Panc1 (cell line): ENCODE measurements at regions not wholly inside any gene's neighbourhood (a gene's known extent, or its start where the extent isn't known, plus 50 kb on each side); places are given as distances from the start of the nearest gene placed in this dataset.

Experiments used
- ATAC-seq: fragments of 200-7000 bp; cut with Tn5 transposase; 2 replicates; pipeline ENCODE4 v1.9.1; 2020; ENCODE audit warnings: mild to moderate bottlenecking, moderate library complexity
- BruUV-seq: library from RNA; stranded (reverse); fragments of 400-500 nt; replicated peaks from 2 replicates; lab custom pipeline; 2021; lab: Mats Ljungman, UMichigan
- CTCF ChIA-PET: fragments of 300-600 bp; sonication (Branson Sonifier 250); formaldehyde crosslinking; loops from one replicate; lab custom pipeline; 2022; ENCODE audit warnings: antibody characterized with exemption; lab: Charles Lee
- POLR2A ChIA-PET: fragments of 300-600 bp; sonication (Branson Sonifier 250); formaldehyde crosslinking; loops from one replicate; lab custom pipeline; 2022; ENCODE audit warnings: antibody characterized with exemption; lab: Charles Lee
- DNase-seq: peaks from one replicate; pipeline ENCODE4 v3.0.0-alpha.2; 2010; ENCODE audit warnings: low read depth, low spot score
- H3K27ac ChIP-seq: 2 replicates; pipeline ENCODE4 v1.5.1; 2011; ENCODE audit warnings: mild to moderate bottlenecking, low read length, inconsistent platforms
- H3K27me3 ChIP-seq: fragments of 200-500 bp; sonication (Bioruptor generic); 2 replicates; pipeline ENCODE4 v1.6.0; 2014; ENCODE audit warnings: low read length, inconsistent platforms; ENCODE audit not compliant: control insufficient read depth, insufficient read depth
- H3K36me3 ChIP-seq: fragments of 200-500 bp; sonication (Bioruptor generic); 2 replicates; pipeline ENCODE4 v1.5.1; 2014; ENCODE audit warnings: inconsistent platforms, mild to moderate bottlenecking, low read length, moderate library complexity; ENCODE audit not compliant: control insufficient read depth, insufficient read depth
- H3K4me1 ChIP-seq: 2 replicates; pipeline ENCODE4 v1.5.1; 2011; ENCODE audit warnings: inconsistent platforms, mild to moderate bottlenecking, low read length, moderate library complexity; ENCODE audit not compliant: control insufficient read depth, insufficient read depth
- H3K4me3 ChIP-seq, 2 experiments: 2 replicates each; pipeline ENCODE4 v1.5.1; 2011 to 2012; ENCODE audit warnings: low read depth in 2 of 2, low read length in 2 of 2, mild to moderate bottlenecking in 2 of 2, inconsistent platforms in 1 of 2, moderate library complexity in 1 of 2
- H3K9me3 ChIP-seq: fragments of 200-500 bp; sonication (Bioruptor generic); 2 replicates; pipeline ENCODE4 v1.5.1; 2014; ENCODE audit warnings: low read depth, mild to moderate bottlenecking, inconsistent platforms, low read length, moderate library complexity; ENCODE audit not compliant: control insufficient read depth, insufficient read depth
- POLR2AphosphoS5 ChIP-seq: IDR thresholded peaks from 2 replicates; pipeline ENCODE4 v1.6.1; 2012; ENCODE audit warnings: mild to moderate bottlenecking, low read depth, low read length, moderate library complexity
- REST ChIP-seq, 2 experiments: IDR thresholded peaks; 2 replicates each; pipeline ENCODE4 v1.6.1; 2011 to 2012; ENCODE audit warnings: low read depth in 2 of 2, control low read depth in 1 of 2, low read length in 1 of 2, mild to moderate bottlenecking in 1 of 2, moderate library complexity in 1 of 2; ENCODE audit not compliant: insufficient read depth in 1 of 2
- SIN3A ChIP-seq: IDR thresholded peaks from 2 replicates; pipeline ENCODE4 v1.6.1; 2012; ENCODE audit warnings: low read depth, mild to moderate bottlenecking, low read length, moderate library complexity, borderline replicate concordance; ENCODE audit not compliant: insufficient read depth
- TCF7L2 ChIP-seq: IDR thresholded peaks from 2 replicates; pipeline ENCODE4 v1.6.1; 2011; ENCODE audit warnings: mild to moderate bottlenecking, low read depth, low read length, inconsistent platforms
- in situ Hi-C: cut with HindIII; loops from 2 replicates; pipeline ENCODE4 v1.10.0; 2016; ENCODE audit warnings: low sequenced_read_pairs, low pct_unique_long_range_greater_than_20kb
- intact Hi-C: fragments of 100-400 bp; cut with micrococcal nuclease; formaldehyde crosslinking; loops from one replicate; pipeline ENCODE4 v1.10.0; 2022; ENCODE audit not compliant: unreplicated experiment
- TF ChIP-seq, protein P1 (sequence below): fragments of 450-650 bp; IDR thresholded peaks from 2 replicates; pipeline ENCODE4 v1.5.1; 2017; ENCODE audit warnings: mild to moderate bottlenecking

GRCh38 chr9:653856-654387, 187.6 kb upstream of the DMRT1 start:
- no peaks in the 10 kb centered on the region for H3K36me3 ChIP-seq
- CTCF ChIA-PET, result no interaction called here
- TF ChIP-seq REST (IDR thresholded peaks at IDR 0.05; ENCODE audit: insufficient read depth in 1 of 2, low read depth in 2 of 2, low read length in 1 of 2) (no peak), SIN3A (no peak), TCF7L2 (no peak), POLR2AphosphoS5 (no peak)
- TF ChIP-seq, protein P1, sequence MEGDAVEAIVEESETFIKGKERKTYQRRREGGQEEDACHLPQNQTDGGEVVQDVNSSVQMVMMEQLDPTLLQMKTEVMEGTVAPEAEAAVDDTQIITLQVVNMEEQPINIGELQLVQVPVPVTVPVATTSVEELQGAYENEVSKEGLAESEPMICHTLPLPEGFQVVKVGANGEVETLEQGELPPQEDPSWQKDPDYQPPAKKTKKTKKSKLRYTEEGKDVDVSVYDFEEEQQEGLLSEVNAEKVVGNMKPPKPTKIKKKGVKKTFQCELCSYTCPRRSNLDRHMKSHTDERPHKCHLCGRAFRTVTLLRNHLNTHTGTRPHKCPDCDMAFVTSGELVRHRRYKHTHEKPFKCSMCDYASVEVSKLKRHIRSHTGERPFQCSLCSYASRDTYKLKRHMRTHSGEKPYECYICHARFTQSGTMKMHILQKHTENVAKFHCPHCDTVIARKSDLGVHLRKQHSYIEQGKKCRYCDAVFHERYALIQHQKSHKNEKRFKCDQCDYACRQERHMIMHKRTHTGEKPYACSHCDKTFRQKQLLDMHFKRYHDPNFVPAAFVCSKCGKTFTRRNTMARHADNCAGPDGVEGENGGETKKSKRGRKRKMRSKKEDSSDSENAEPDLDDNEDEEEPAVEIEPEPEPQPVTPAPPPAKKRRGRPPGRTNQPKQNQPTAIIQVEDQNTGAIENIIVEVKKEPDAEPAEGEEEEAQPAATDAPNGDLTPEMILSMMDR, result no peak
- in situ Hi-C loops, result no loop called here
- no peak overlapping the region for H3K27ac ChIP-seq
- intact Hi-C loops, result no loop called here
- no peak overlapping the region for H3K4me3 ChIP-seq
- H3K4me1 ChIP-seq, result no peaks in the 10 kb centered on the region
- BruUV-seq, result no TSS peak
- H3K9me3 ChIP-seq, result no peaks in the 10 kb centered on the region
- DNase-seq (no peak), ATAC-seq (no peak)
- POLR2A ChIA-PET, result no interaction called here
- H3K27me3 ChIP-seq, result no peaks in the 10 kb centered on the region

DNA sequence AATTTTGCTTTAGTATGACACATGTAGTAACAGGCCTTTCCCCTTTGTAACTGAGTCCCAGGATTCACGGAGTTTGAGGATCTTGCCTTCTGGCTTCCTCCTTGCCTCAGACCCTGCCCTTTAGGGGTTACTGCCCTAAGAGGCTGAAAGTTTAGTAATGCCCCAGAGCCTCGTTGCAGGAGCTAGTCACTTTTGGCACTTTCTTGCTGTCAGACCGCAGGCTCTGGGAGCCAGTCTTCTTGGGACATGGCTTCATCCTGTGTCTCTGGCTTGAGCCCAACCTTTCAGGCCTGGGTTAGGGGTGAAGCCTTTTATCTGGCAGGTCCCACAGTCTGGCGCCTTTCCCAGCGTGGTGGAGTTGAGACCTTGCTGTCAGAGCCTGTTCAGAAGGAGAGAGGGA, 185.6 kb upstream of the DMRT1 start:
- in situ Hi-C loops, result no loop called here
- H3K4me1 ChIP-seq, result no peaks in the 10 kb centered on the region
- H3K27ac ChIP-seq, result no peak overlapping the region
- no peaks in the 10 kb centered on the region for H3K36me3 ChIP-seq
- DNase-seq (no peak), ATAC-seq (no peak)
- no peak overlapping the region for H3K4me3 ChIP-seq
- TF ChIP-seq, protein P1, result no peak
- TF ChIP-seq SIN3A (no peak), TCF7L2 (no peak), POLR2AphosphoS5 (no peak), REST (IDR thresholded peaks at IDR 0.05; ENCODE audit: insufficient read depth in 1 of 2, low read depth in 2 of 2, low read length in 1 of 2) (no peak)
- ChIA-PET POLR2A (no interaction called here), CTCF (no interaction called here)
- no TSS peak for BruUV-seq
- intact Hi-C loops, result no loop called here
- H3K9me3 ChIP-seq, result no peaks in the 10 kb centered on the region
- no peaks in the 10 kb centered on the region for H3K27me3 ChIP-seq
